ENCODE measurements at regions not wholly inside any gene's neighbourhood (a gene's known extent, or its start where the extent isn't known, plus 50 kb on each side); places are given as distances from the start of the nearest gene placed in this dataset.

DNA sequence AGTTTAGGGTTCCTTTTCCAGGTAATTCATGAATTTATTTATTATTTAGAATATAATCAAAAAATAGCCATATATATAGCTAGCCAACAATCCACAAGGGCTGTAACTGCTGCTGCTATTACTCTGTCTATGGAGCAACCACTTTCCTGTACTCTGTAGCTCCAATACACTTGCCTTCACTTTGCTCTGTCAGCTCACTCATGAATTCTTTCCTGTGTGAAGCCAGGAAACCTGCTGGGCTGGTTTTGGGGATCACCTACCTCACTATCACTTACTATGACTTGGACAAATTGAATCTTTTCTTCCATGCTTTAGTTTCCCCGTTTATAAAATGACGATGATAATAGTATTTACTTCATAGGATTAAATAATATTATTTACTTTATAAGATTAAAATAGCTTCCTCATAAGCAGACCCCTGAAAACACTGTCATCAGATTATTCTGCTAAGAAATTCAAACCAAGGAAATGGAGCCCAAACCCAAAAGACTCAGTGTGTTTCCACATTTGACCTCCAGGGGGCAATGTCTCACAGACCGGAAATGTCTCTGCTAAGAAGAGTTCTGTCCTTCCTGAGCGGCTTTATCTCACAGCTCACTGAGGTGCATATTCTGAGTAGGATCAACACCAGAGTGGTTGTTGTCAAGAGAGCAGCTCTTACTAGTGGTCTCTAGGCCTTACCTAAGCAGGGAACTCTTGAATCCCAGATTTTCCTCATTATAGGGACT, 457.1 kb downstream of the DAD1 start:
- Histone ChIP-seq H3K4me3 (ENCODE audit: low read depth, low read length) (no peak overlapping the region), H3K4me2 (ENCODE audit: low read length) (no peak overlapping the region), H3K36me3 (ENCODE audit: control insufficient read depth, insufficient read depth, low read length) (no peaks in the 10 kb centered on the region), H2AFZ (no peak overlapping the region), H3K9me3 (ENCODE audit: control insufficient read depth, low read length) (no peaks in the 10 kb centered on the region), H3K9ac (no peak overlapping the region), H3K27ac (no peak overlapping the region), H3K79me2 (no peaks in the 10 kb centered on the region), H3K4me1 (no peaks in the 10 kb centered on the region), H3K27me3 (ENCODE audit: control insufficient read depth, insufficient read depth, low read length) (no peaks in the 10 kb centered on the region)
- no peak for TF ChIP-seq CTCF (IDR thresholded peaks at IDR 0.05)

DNA sequence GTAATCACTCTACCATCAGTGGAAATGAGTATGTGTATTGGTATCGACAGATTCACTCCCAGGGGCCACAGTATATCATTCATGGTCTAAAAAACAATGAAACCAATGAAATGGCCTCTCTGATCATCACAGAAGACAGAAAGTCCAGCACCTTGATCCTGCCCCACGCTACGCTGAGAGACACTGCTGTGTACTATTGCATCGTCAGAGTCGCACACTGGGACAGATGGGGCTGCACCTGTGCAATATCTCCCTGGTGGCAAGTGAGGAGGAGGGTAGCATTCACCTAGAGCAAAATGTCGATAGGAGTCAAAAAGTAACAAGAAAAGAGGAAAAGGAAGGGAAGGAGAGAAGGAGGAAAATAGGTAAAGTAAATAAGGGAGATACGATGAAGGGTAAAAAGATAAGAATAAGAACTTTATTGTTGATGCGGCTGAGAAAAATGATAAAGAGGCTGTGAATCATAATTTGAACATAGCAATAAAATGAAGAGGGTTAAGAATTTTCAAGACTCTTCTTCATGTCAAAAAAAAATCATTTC, 450.5 kb upstream of the OR4E1 start:
- no peak overlapping the region for H3K27ac ChIP-seq
- H3K4me2 ChIP-seq (ENCODE audit: low read length): no peak overlapping the region
- H3K4me1 ChIP-seq: no peaks in the 10 kb centered on the region
- H3K79me2 ChIP-seq: no peaks in the 10 kb centered on the region
- no peak for TF ChIP-seq CTCF (IDR thresholded peaks at IDR 0.05)
- no peak overlapping the region for H2AFZ ChIP-seq
- no peak overlapping the region for H3K9ac ChIP-seq
- no peaks in the 10 kb centered on the region for H3K36me3 ChIP-seq (ENCODE audit: control insufficient read depth, insufficient read depth, low read length)
- no peaks in the 10 kb centered on the region for H3K27me3 ChIP-seq (ENCODE audit: control insufficient read depth, insufficient read depth, low read length)
- no peak overlapping the region for H3K4me3 ChIP-seq (ENCODE audit: low read depth, low read length)
- no peaks in the 10 kb centered on the region for H3K9me3 ChIP-seq (ENCODE audit: control insufficient read depth, low read length)

DNA sequence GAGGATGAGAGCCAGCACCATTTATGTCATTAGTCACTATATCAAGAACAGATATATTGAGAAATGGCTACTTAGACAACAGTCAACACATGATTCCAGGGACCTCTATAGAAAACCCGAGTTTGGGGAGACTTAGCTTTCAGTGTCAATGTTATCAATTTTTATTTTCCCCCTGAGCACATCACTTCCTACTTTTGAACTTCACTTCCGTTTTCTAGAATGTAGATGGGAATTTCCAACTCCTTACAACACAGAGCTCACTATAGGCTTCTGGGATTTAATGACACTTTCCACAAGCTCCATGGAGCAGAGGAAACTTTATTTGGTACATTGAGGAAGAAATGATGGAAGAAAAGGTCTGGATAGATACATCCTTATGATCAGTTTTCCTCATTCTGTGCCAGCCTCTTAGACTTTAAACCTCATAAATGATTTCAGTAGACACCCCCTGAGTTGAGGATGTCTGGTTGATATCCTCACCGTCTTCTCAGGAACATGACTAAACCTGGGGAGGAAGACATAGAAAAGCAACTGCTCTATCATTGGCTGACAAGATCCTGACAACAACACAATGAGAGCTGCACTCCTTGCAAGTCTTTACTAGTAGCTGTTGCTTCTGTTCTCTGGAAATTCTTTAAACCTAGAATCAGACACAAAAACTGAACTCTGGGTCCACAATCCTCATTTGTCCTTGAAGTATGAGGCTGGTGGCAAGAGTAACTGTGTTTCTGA, 449.4 kb upstream of the OR4E1 start:
- no peaks in the 10 kb centered on the region for H3K4me1 ChIP-seq
- H2AFZ ChIP-seq: no peak overlapping the region
- no peak overlapping the region for H3K4me3 ChIP-seq (ENCODE audit: low read depth, low read length)
- H3K27me3 ChIP-seq (ENCODE audit: control insufficient read depth, insufficient read depth, low read length): no peaks in the 10 kb centered on the region
- TF ChIP-seq CTCF (IDR thresholded peaks at IDR 0.05): no peak
- H3K79me2 ChIP-seq: no peaks in the 10 kb centered on the region
- H3K27ac ChIP-seq: no peak overlapping the region
- no peaks in the 10 kb centered on the region for H3K36me3 ChIP-seq (ENCODE audit: control insufficient read depth, insufficient read depth, low read length)
- H3K9me3 ChIP-seq (ENCODE audit: control insufficient read depth, low read length): no peaks in the 10 kb centered on the region
- no peak overlapping the region for H3K9ac ChIP-seq
- H3K4me2 ChIP-seq (ENCODE audit: low read length): no peak overlapping the region

- no peaks in the 10 kb centered on the region for H3K36me3 ChIP-seq (ENCODE audit: control insufficient read depth, insufficient read depth, low read length)
- no peak overlapping the region for H3K4me3 ChIP-seq (ENCODE audit: low read depth, low read length)
Measured at GRCh38 chr14:22122227-22122818, 448.7 kb upstream of the OR4E1 start.

More at GRCh38 chr14:22122227-22122818, 448.7 kb upstream of the OR4E1 start:
- Histone ChIP-seq H3K4me1 (no peaks in the 10 kb centered on the region), H2AFZ (no peak overlapping the region), H3K79me2 (no peaks in the 10 kb centered on the region), H3K9ac (no peak overlapping the region), H3K27ac (no peak overlapping the region), H3K9me3 (ENCODE audit: control insufficient read depth, low read length) (no peaks in the 10 kb centered on the region), H3K27me3 (ENCODE audit: control insufficient read depth, insufficient read depth, low read length) (no peaks in the 10 kb centered on the region), H3K4me2 (ENCODE audit: low read length) (no peak overlapping the region)
- no peak for TF ChIP-seq CTCF (IDR thresholded peaks at IDR 0.05)
